ENCODE measurements at regions not wholly inside any gene's neighbourhood (a gene's known extent, or its start where the extent isn't known, plus 50 kb on each side); places are given as distances from the start of the nearest gene placed in this dataset.

DNA sequence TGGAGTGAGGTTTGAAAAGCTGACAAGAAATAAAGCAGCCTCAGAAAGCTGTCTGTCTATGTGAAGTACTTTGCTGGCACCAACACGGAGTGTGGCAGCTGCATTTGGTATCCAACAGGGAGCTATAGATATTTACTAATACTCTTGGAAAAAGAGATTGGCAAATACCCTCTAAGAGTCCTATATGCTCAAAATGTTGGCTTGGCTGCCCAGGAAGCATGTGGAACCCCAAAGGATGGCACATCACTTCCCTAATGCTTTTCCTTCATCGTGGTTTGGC lies 398.3 kb downstream of the TLE4 start:
- H3K9ac ChIP-seq (ENCODE audit: low read depth, low read length, poor library complexity): no peak overlapping the region
- H3K4ac ChIP-seq (ENCODE audit: low read length): no peak overlapping the region
- no peaks in the 10 kb centered on the region for H3K36me3 ChIP-seq (replicated peaks in 1 of 2; ENCODE audit: control insufficient read depth in 2 of 2, insufficient read depth in 2 of 2, low read length in 2 of 2)
- H4K91ac ChIP-seq (ENCODE audit: low read depth, low read length, poor library complexity): no peak overlapping the region
- no peak overlapping the region for H3K18ac ChIP-seq (ENCODE audit: low read length)
- no peak overlapping the region for H3K23ac ChIP-seq (ENCODE audit: low read depth, low read length, poor library complexity)
- no peaks in the 10 kb centered on the region for H3K79me1 ChIP-seq (ENCODE audit: low read depth, low read length)
- no peak overlapping the region for H3K4me3 ChIP-seq (ENCODE audit: low read length in 2 of 2)
- no peak overlapping the region for H2AK5ac ChIP-seq (ENCODE audit: low read depth, low read length)
- no peak overlapping the region for H3K27ac ChIP-seq (replicated peaks; ENCODE audit: low read length)
- no peak overlapping the region for H2BK120ac ChIP-seq (ENCODE audit: low read depth, low read length)
- no peak overlapping the region for H2BK12ac ChIP-seq (ENCODE audit: low read length)
- H3K9me3 ChIP-seq (replicated peaks in 1 of 2; ENCODE audit: control insufficient read depth in 2 of 2, insufficient read depth in 1 of 2, low read depth in 1 of 2, low read length in 2 of 2): no peaks in the 10 kb centered on the region
- no peak overlapping the region for H2BK15ac ChIP-seq (ENCODE audit: low read length)
- H3K4me1 ChIP-seq (ENCODE audit: control insufficient read depth in 2 of 2, insufficient read depth in 1 of 2, low read depth in 1 of 2, low read length in 2 of 2): peaks cover 3 to 4% of the 10 kb centered on the region in 2 donors
- no peak overlapping the region for H3K4me2 ChIP-seq (ENCODE audit: insufficient read depth, low read length, poor library complexity, severe bottlenecking)
- no peak for DNase-seq (ENCODE audit: low spot score)
- no peak overlapping the region for H3K14ac ChIP-seq (ENCODE audit: low read length)
- H3K27me3 ChIP-seq (ENCODE audit: control insufficient read depth in 3 of 3, insufficient read depth in 3 of 3, low read depth in 1 of 3, low read length in 3 of 3): peaks cover 0 to 4% (median 0%) of the 10 kb centered on the region in 3 experiments
- no peak overlapping the region for H2BK5ac ChIP-seq (ENCODE audit: low read length)
- no peak overlapping the region for H4K8ac ChIP-seq (ENCODE audit: low read depth, low read length)
- no CpG with 5 or more reads among the region's 2 CpGs for WGBS, 2 donors (ENCODE audit: extremely low coverage in 2 of 2, insufficient read length in 2 of 2, insufficient replicate concordance in 1 of 2)
- H2AFZ ChIP-seq (ENCODE audit: low read length): no peak overlapping the region

DNA sequence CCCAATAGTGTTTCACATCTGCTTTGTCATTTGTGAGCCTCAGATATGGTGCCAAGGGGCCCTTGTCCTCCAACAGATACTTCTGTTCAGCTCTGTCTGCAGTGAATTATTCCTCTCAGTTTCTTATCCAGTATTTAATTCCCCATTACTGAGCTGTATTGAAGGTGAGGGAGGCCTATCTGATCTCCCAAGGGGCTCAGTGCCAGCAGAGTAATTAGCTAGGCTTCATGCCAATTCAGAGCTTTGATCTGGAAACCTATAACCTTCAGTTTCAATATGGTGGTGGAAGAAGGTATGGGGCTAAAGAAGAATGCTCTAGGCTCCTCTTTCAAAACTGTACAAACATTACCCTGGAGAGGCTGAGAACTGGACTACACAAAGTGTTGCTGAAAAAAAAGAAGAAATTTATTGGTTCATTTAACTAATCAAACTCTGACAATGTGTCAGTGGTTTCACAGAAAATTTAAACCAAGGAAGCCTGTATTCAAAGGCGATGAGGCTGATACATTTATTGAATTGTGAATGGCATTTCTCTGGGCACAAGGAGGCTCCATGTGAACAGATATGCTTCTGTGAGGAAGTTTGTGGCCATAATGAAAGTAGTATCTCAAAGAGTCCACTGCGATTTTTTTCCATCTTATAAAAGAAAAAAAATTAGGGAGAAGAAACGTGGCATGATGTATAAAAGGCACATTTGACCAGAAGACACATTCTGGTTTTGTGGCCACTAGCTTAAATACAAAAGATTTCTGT lies 397.8 kb downstream of the TLE4 start:
- no CpG with 5 or more reads among the region's 3 CpGs for WGBS, 2 donors (ENCODE audit: extremely low coverage in 2 of 2, insufficient read length in 2 of 2, insufficient replicate concordance in 1 of 2)
- no peak overlapping the region for H2BK15ac ChIP-seq (ENCODE audit: low read length)
- H3K36me3 ChIP-seq (replicated peaks in 1 of 2; ENCODE audit: control insufficient read depth in 2 of 2, insufficient read depth in 2 of 2, low read length in 2 of 2): no peaks in the 10 kb centered on the region

DNA sequence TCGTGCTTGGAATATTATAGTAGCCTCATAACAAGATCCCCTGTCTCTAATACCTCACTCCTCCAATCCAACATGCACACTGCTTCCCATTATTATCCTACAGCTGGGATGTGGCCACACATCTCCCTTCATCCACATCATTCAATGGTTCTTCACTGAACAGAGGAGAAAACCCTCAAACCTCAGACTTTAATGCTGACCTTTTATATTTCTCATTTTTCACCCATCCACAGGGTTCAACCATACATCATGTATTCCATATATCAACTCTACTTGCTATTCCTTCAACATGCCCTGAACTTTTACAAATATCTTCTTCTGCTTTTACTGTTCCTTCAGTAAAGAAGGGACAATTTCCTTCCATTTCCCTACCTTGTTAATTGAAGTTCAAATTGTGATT lies 396.8 kb downstream of the TLE4 start:
- H3K9ac ChIP-seq (ENCODE audit: low read depth, low read length, poor library complexity): no peak overlapping the region

More for the DNA sequence above, 397.8 kb downstream of the TLE4 start:
- no peak overlapping the region for H2AK5ac ChIP-seq (ENCODE audit: low read depth, low read length)
- H3K23ac ChIP-seq (ENCODE audit: low read depth, low read length, poor library complexity): no peak overlapping the region
- no peak overlapping the region for H3K14ac ChIP-seq (ENCODE audit: low read length)
- H3K4me1 ChIP-seq (ENCODE audit: control insufficient read depth in 2 of 2, insufficient read depth in 1 of 2, low read depth in 1 of 2, low read length in 2 of 2): no peaks in the 10 kb centered on the region
- no peak for DNase-seq (ENCODE audit: low spot score)
- H2AFZ ChIP-seq (ENCODE audit: low read length): no peak overlapping the region
- no peak overlapping the region for H2BK5ac ChIP-seq (ENCODE audit: low read length)
- no peak overlapping the region for H3K4me3 ChIP-seq (ENCODE audit: low read length in 2 of 2)
- H2BK120ac ChIP-seq (ENCODE audit: low read depth, low read length): no peak overlapping the region
- no peak overlapping the region for H3K27ac ChIP-seq (replicated peaks; ENCODE audit: low read length)
- no peaks in the 10 kb centered on the region for H3K9me3 ChIP-seq (replicated peaks in 1 of 2; ENCODE audit: control insufficient read depth in 2 of 2, insufficient read depth in 1 of 2, low read depth in 1 of 2, low read length in 2 of 2)
- H3K4me2 ChIP-seq (ENCODE audit: insufficient read depth, low read length, poor library complexity, severe bottlenecking): no peak overlapping the region
- H3K4ac ChIP-seq (ENCODE audit: low read length): no peak overlapping the region
- H4K8ac ChIP-seq (ENCODE audit: low read depth, low read length): no peak overlapping the region
- no peak overlapping the region for H3K9ac ChIP-seq (ENCODE audit: low read depth, low read length, poor library complexity)
- H3K27me3 ChIP-seq (ENCODE audit: control insufficient read depth in 3 of 3, insufficient read depth in 3 of 3, low read depth in 1 of 3, low read length in 3 of 3): peaks cover 0 to 4% (median 0%) of the 10 kb centered on the region in 3 experiments
- no peak overlapping the region for H2BK12ac ChIP-seq (ENCODE audit: low read length)
- H3K79me1 ChIP-seq (ENCODE audit: low read depth, low read length): no peaks in the 10 kb centered on the region
- no peak overlapping the region for H3K18ac ChIP-seq (ENCODE audit: low read length)
- no peak overlapping the region for H4K91ac ChIP-seq (ENCODE audit: low read depth, low read length, poor library complexity)

DNA sequence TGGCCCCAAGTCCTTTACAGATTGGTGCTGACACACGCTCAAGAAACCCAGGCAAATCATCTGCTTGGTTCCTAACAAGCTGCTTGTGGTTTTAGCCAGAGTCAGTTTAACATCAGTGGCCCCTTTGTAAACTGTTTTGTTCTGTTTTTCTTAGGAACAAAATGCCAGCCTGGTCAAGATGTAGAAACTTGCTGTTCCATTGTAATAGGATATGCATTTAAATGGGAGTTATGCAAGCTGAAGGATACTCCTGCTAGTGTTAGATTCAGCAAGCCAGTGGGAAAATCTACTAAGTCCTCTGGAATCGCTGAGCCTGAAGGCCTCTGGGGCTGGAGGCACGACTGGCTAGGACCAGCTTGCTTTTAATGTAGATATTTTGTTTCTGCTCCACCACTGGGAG lies 391.1 kb downstream of the TLE4 start:
- H3K23ac ChIP-seq (ENCODE audit: low read depth, low read length, poor library complexity): no peak overlapping the region
- peaks cover 0 to 3% (median 0%) of the 10 kb centered on the region in 3 experiments for H3K27me3 ChIP-seq (ENCODE audit: control insufficient read depth in 3 of 3, insufficient read depth in 3 of 3, low read depth in 1 of 3, low read length in 3 of 3)
- no peak overlapping the region for H2AK5ac ChIP-seq (ENCODE audit: low read depth, low read length)
- H3K27ac ChIP-seq (replicated peaks; ENCODE audit: low read length): no peak overlapping the region
- no peak overlapping the region for H2BK12ac ChIP-seq (ENCODE audit: low read length)
- no peak overlapping the region for H3K4me2 ChIP-seq (ENCODE audit: insufficient read depth, low read length, poor library complexity, severe bottlenecking)
- no CpG with 5 or more reads among the region's 3 CpGs for WGBS, 2 donors (ENCODE audit: extremely low coverage in 2 of 2, insufficient read length in 2 of 2, insufficient replicate concordance in 1 of 2)
- H3K4ac ChIP-seq (ENCODE audit: low read length): no peak overlapping the region
- no peaks in the 10 kb centered on the region for H3K36me3 ChIP-seq (replicated peaks in 1 of 2; ENCODE audit: control insufficient read depth in 2 of 2, insufficient read depth in 2 of 2, low read length in 2 of 2)
- H3K4me1 ChIP-seq (ENCODE audit: control insufficient read depth in 2 of 2, insufficient read depth in 1 of 2, low read depth in 1 of 2, low read length in 2 of 2): peaks cover 3 to 6% of the 10 kb centered on the region in 2 donors
- no peak overlapping the region for H2BK120ac ChIP-seq (ENCODE audit: low read depth, low read length)
- no peak overlapping the region for H3K18ac ChIP-seq (ENCODE audit: low read length)
- no peaks in the 10 kb centered on the region for H3K79me1 ChIP-seq (ENCODE audit: low read depth, low read length)
- peak; percentile 20 for DNase-seq (ENCODE audit: low spot score)
- H3K9me3 ChIP-seq (replicated peaks in 1 of 2; ENCODE audit: control insufficient read depth in 2 of 2, insufficient read depth in 1 of 2, low read depth in 1 of 2, low read length in 2 of 2): no peaks in the 10 kb centered on the region
- no peak overlapping the region for H4K91ac ChIP-seq (ENCODE audit: low read depth, low read length, poor library complexity)
- no peak overlapping the region for H4K8ac ChIP-seq (ENCODE audit: low read depth, low read length)
- H3K4me3 ChIP-seq (ENCODE audit: low read length in 2 of 2): no peak overlapping the region
- H2BK5ac ChIP-seq (ENCODE audit: low read length): no peak overlapping the region
- no peak overlapping the region for H2BK15ac ChIP-seq (ENCODE audit: low read length)
- H3K9ac ChIP-seq (ENCODE audit: low read depth, low read length, poor library complexity): no peak overlapping the region
- no peak overlapping the region for H2AFZ ChIP-seq (ENCODE audit: low read length)
- no peak overlapping the region for H3K14ac ChIP-seq (ENCODE audit: low read length)

More for the DNA sequence above, 396.8 kb downstream of the TLE4 start:
- Histone ChIP-seq H3K14ac (ENCODE audit: low read length) (no peak overlapping the region), H3K9me3 (replicated peaks in 1 of 2; ENCODE audit: control insufficient read depth in 2 of 2, insufficient read depth in 1 of 2, low read depth in 1 of 2, low read length in 2 of 2) (no peaks in the 10 kb centered on the region), H2BK15ac (ENCODE audit: low read length) (no peak overlapping the region), H2BK5ac (ENCODE audit: low read length) (no peak overlapping the region), H3K27ac (replicated peaks; ENCODE audit: low read length) (no peak overlapping the region), H3K4ac (ENCODE audit: low read length) (no peak overlapping the region), H3K36me3 (replicated peaks in 1 of 2; ENCODE audit: control insufficient read depth in 2 of 2, insufficient read depth in 2 of 2, low read length in 2 of 2) (no peaks in the 10 kb centered on the region), H3K27me3 (ENCODE audit: control insufficient read depth in 3 of 3, insufficient read depth in 3 of 3, low read depth in 1 of 3, low read length in 3 of 3) (peaks cover 0 to 6% (median 0%) of the 10 kb centered on the region in 3 experiments), H4K91ac (ENCODE audit: low read depth, low read length, poor library complexity) (no peak overlapping the region), H2AFZ (ENCODE audit: low read length) (no peak overlapping the region), H3K4me1 (ENCODE audit: control insufficient read depth in 2 of 2, insufficient read depth in 1 of 2, low read depth in 1 of 2, low read length in 2 of 2) (no peaks in the 10 kb centered on the region), H3K18ac (ENCODE audit: low read length) (no peak overlapping the region), H3K4me3 (ENCODE audit: low read length in 2 of 2) (no peak overlapping the region), H2AK5ac (ENCODE audit: low read depth, low read length) (no peak overlapping the region), H2BK120ac (ENCODE audit: low read depth, low read length) (no peak overlapping the region), H3K79me1 (ENCODE audit: low read depth, low read length) (no peaks in the 10 kb centered on the region), H3K23ac (ENCODE audit: low read depth, low read length, poor library complexity) (no peak overlapping the region), H2BK12ac (ENCODE audit: low read length) (no peak overlapping the region), H4K8ac (ENCODE audit: low read depth, low read length) (no peak overlapping the region), H3K4me2 (ENCODE audit: insufficient read depth, low read length, poor library complexity, severe bottlenecking) (no peak overlapping the region)
- no CpG with 5 or more reads among the region's 1 CpG for WGBS, 2 donors (ENCODE audit: extremely low coverage in 2 of 2, insufficient read length in 2 of 2, insufficient replicate concordance in 1 of 2)
- no peak for DNase-seq (ENCODE audit: low spot score)
